ENCODE measurements at regions not wholly inside any gene's neighbourhood (a gene's known extent, or its start where the extent isn't known, plus 50 kb on each side); places are given as distances from the start of the nearest gene placed in this dataset.
"Not testable (repeated sequence)": the region's sequence is repeated elsewhere in the genome, so short reads cannot be mapped to it uniquely, and the experiment has no call there.

DNA sequence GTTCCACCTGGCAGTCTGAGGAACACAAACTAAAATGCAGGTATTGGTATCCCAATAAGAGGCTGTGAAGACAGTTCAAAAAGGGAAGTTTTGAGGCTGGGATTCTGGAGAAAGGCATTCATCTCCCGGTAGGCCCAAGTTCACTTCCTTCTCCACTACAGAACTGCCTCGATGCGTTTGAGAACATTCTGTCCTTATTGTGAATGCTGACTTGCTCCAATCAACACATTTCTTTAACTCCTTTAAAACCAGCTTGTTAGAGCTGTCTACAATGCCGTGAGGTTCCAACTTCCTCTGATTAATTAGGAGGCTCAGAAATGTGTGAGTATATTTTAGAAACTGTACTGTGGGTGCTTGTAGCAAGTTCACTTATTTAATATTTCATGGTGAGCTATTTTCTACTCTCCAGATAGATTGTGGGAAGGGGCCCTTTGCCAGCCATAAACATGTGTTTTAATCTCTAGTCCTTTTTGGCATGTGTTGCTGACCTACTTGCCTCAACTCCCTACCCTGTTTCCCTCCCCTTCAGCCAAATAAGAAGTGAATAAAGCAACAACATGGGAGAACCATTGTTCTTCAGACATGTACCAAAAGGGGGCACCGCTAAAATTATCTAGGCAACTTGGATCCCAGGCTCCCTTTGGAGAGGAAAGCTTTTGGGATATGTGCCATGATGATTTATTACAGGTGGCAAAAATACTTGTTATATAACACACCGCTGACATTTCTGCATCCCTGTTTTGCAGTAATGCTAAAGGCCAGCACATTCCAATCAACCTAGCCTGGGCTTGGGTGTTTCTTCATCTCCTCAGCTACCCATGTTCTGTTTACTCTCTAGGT is 245.6 kb downstream of the BLID start:
- H3K36me3 Mint-ChIP-seq (ENCODE audit: low read depth): no peaks in the 10 kb centered on the region
- H3K4me1 Mint-ChIP-seq: no peaks in the 10 kb centered on the region
- H3K27ac Mint-ChIP-seq: no peak overlapping the region
- H3K4me3 Mint-ChIP-seq: no peak overlapping the region
- H3K9me3 Mint-ChIP-seq: no peaks in the 10 kb centered on the region
- intact Hi-C loops (cut with micrococcal nuclease): no loop called here
- no peak for DNase-seq
- H3K27me3 Mint-ChIP-seq: no peaks in the 10 kb centered on the region

DNA sequence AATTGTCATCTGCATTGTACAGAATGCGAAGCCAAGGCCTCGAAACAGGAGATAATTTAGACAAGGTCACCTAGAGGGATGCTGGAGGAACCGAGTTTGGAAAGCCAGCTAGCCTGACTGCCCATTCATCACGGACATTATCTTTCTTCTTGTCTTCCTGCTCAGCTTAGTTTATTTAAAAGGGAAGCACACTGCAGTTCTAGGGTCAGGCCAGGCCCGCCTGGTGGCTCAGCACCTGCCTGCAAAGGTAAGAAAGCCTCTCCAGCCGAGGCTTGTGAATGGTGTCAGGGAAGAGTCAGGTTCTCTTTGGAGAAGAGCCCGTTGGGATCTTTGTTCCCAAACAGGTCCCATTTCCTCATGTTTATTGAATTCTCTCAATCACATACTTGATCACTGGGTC is 246.5 kb downstream of the BLID start:
- Mint-ChIP-seq H3K4me1 (no peaks in the 10 kb centered on the region), H3K27me3 (no peaks in the 10 kb centered on the region), H3K27ac (no peak overlapping the region), H3K9me3 (no peaks in the 10 kb centered on the region), H3K4me3 (no peak overlapping the region), H3K36me3 (ENCODE audit: low read depth) (no peaks in the 10 kb centered on the region)
- intact Hi-C loops (cut with micrococcal nuclease): no loop called here
- no peak for DNase-seq

DNA sequence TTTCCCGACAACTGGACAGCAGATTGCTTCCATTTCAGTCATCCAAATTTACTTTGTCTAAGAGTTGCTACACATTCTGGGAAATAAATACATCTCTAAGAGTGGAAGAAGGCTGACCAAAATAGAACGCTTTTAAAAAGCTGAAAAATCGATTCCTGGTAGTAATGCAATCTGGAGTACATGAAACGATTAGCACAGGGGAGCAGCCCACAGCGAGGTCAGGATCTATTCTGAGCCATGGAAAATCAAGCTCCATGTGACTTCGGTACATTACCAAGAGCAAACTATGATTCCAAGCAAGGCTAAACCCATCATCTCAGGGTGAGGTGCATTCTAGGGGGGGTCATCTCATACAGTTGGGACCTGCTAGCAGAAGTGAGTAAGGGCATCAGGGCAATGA is 249.3 kb downstream of the BLID start:
- no peak for DNase-seq
- no peaks in the 10 kb centered on the region for H3K9me3 Mint-ChIP-seq
- no peaks in the 10 kb centered on the region for H3K36me3 Mint-ChIP-seq (ENCODE audit: low read depth)
- H3K27me3 Mint-ChIP-seq: no peaks in the 10 kb centered on the region
- no peak overlapping the region for H3K27ac Mint-ChIP-seq
- intact Hi-C loops (cut with micrococcal nuclease): no loop called here
- H3K4me3 Mint-ChIP-seq: no peak overlapping the region
- no peaks in the 10 kb centered on the region for H3K4me1 Mint-ChIP-seq

DNA sequence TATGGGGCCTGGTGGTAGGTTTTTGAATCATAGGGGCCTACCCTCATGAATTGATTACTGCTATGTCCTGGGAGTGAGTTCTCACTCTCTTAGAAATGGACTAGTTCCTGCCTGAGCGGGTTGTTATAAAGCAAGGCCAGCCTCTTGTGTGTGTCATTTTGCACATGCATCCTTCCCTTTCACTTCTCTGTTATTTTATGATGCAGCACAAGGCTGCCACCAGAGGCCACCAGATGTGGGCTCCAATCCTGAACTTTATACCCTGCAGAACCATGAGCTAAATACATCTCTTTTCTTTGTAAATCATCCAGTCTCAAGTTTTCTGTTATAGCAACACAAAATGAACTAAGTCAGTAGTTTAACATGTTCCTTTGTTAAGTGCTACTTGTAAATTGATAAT is 251.4 kb downstream of the BLID start:
- H3K9me3 Mint-ChIP-seq: no peaks in the 10 kb centered on the region
- no peaks in the 10 kb centered on the region for H3K36me3 Mint-ChIP-seq (ENCODE audit: low read depth)
- DNase-seq: no peak
- H3K27ac Mint-ChIP-seq: no peak overlapping the region
- no peaks in the 10 kb centered on the region for H3K27me3 Mint-ChIP-seq
- intact Hi-C loops (cut with micrococcal nuclease): no loop called here
- no peaks in the 10 kb centered on the region for H3K4me1 Mint-ChIP-seq
- no peak overlapping the region for H3K4me3 Mint-ChIP-seq

DNA sequence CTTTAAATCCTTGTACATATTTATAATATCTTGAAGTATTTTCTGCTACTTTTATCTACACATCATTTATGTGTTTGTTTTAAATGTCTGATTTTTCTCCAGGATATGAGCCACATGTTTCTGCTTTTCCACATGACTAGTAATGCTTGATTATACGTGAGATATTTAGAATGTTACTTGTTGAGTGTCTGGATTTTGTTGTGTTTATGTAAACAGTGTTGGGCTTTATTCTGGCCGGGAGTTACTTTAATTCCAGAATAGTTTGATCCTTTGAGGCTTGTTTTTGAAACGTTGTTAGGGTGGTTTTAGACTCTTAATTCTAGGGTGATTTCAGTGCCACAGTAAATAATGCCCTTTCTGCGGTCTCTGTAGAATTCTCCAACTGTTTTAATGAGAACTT is 252.9 kb downstream of the BLID start:
- Mint-ChIP-seq H3K27ac (no peak overlapping the region), H3K4me1 (no peaks in the 10 kb centered on the region), H3K9me3 (no peaks in the 10 kb centered on the region), H3K4me3 (no peak overlapping the region), H3K36me3 (ENCODE audit: low read depth) (no peaks in the 10 kb centered on the region), H3K27me3 (no peaks in the 10 kb centered on the region)
- DNase-seq: no peak
- intact Hi-C loops (cut with micrococcal nuclease): no loop called here

DNA sequence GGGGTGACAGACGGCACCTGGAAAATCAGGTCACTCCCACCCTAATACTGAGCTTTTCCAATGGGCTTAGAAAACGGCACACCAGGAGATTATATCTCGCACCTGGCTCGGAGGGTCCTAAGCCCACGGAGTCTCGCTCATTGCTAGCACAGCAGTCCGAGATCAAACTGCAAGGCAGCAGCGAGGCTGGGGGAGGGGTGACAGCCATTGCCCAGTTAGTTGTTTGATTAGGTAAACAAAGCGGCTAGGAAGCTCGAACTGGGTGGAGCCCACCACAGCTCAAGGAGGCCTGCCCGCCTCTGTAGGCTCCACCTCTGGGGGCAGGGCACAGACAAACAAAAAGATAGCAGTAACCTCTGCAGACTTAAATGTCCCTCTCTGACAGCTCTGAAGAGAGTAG is 260.9 kb downstream of the BLID start:
- H3K9me3 Mint-ChIP-seq; DNase-seq; intact Hi-C loops (cut with micrococcal nuclease); H3K36me3 Mint-ChIP-seq (ENCODE audit: low read depth); H3K27ac Mint-ChIP-seq; H3K4me1 Mint-ChIP-seq; H3K4me3 Mint-ChIP-seq; H3K27me3 Mint-ChIP-seq: not testable (repeated sequence)

DNA sequence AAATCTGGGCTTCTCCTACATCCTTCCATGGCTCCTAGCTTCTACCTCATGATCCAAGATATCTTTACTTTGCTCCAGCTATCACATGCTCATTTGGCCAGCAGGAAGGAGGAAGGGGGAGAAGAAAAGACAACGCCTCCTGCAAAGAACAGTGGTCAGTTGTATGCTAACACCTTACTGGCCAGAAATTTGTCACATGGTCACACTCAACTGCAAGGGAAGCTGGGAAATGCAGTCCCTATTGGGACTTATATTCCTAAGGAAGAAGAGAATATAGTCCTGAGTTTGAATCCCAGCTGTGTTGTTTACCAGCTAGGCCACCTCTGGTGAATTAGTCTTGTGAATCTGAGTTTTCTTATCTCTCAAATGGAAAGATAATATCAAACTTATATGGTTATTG is 272.0 kb downstream of the BLID start:
- no peak overlapping the region for H3K4me3 Mint-ChIP-seq
- no peaks in the 10 kb centered on the region for H3K4me1 Mint-ChIP-seq
- no peaks in the 10 kb centered on the region for H3K36me3 Mint-ChIP-seq (ENCODE audit: low read depth)
- H3K27me3 Mint-ChIP-seq: no peaks in the 10 kb centered on the region
- H3K27ac Mint-ChIP-seq: no peak overlapping the region
- DNase-seq: no peak
- intact Hi-C loops (cut with micrococcal nuclease): no loop called here
- H3K9me3 Mint-ChIP-seq: no peaks in the 10 kb centered on the region

DNA sequence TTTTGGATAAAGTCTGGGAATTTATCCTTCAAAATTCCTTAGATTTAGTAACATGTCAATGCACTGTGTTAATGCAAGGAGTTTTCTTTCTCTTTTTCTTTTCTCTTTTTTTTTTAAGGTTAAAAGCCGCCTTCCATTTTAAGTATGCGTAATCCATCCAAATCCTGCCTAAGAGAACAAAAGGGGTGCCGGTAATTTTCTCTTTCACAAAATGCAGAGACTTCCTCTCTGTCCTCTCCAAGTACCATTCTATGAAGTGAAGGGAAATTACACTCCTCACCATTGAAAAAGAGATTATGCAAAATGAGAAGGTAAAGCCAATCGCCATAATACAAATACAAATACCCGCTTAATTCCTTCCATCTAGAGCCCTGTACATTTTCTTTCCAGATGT is 273.8 kb downstream of the BLID start:
- no peak overlapping the region for H3K4me3 Mint-ChIP-seq
- H3K4me1 Mint-ChIP-seq: no peaks in the 10 kb centered on the region
- no peaks in the 10 kb centered on the region for H3K9me3 Mint-ChIP-seq
- DNase-seq: no peak
- no peak overlapping the region for H3K27ac Mint-ChIP-seq
- H3K36me3 Mint-ChIP-seq (ENCODE audit: low read depth): no peaks in the 10 kb centered on the region
- no peaks in the 10 kb centered on the region for H3K27me3 Mint-ChIP-seq
- intact Hi-C loops (cut with micrococcal nuclease): no loop called here

DNA sequence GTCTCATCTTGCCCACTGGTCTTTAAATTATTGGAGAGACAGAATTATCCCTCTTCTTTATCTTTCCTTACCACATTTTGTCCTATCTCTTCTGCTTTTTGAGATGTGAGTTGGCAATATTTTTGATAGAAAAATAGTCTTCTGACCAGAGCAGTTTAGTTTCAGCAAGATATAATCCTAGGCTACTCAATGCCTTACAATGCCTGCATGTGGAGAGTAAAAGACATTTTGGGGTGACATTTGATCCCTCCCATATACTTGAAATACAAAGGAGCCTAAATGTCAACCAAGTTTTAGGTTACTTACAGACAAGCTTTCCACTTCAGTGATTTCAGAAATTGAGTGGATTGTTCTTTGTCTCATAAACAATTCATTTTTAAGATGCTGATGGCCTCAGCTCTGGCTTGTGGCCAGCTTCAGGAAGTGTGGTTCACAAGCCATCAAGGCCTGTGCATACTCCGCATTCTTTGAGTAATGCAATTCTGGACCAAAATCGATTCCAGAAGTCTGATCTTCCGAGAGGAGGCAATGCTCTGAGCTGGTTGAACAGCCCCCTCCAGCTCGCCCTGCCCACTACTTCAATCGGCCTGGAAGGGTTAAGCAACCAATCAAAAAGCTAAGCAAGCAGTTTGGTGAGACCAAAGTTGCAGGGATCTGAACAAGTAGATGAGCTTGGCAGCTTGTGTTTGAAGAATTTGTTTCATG is 274.4 kb downstream of the BLID start:
- Mint-ChIP-seq H3K4me3 (no peak overlapping the region), H3K4me1 (no peaks in the 10 kb centered on the region), H3K9me3 (no peaks in the 10 kb centered on the region), H3K27me3 (no peaks in the 10 kb centered on the region), H3K27ac (no peak overlapping the region), H3K36me3 (ENCODE audit: low read depth) (no peaks in the 10 kb centered on the region)
- intact Hi-C loops (cut with micrococcal nuclease): no loop called here
- no peak for DNase-seq

DNA sequence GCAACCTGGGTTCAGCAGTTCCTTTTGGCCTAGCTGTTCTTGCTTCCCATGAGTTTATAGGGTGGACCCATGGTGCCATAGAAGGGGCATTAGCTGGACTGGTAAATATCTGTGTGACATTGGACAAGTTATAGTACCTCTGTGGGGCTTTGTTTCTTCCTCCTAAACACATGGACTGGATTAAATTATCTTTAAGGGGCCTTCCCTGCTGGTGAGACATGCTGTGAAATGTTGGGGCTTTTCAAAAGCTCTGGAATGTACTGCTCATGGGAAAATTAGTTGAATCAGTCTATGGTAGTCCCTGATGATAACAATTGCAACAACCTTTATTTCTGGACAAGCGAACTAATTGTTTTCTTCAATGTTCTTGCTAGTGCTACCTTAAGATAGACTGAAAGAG is 276.2 kb downstream of the BLID start:
- H3K4me3 Mint-ChIP-seq: no peak overlapping the region
- H3K36me3 Mint-ChIP-seq (ENCODE audit: low read depth): no peaks in the 10 kb centered on the region
- no peaks in the 10 kb centered on the region for H3K4me1 Mint-ChIP-seq
- DNase-seq: no peak
- no peaks in the 10 kb centered on the region for H3K27me3 Mint-ChIP-seq
- no peaks in the 10 kb centered on the region for H3K9me3 Mint-ChIP-seq
- H3K27ac Mint-ChIP-seq: no peak overlapping the region
- intact Hi-C loops (cut with micrococcal nuclease): no loop called here

DNA sequence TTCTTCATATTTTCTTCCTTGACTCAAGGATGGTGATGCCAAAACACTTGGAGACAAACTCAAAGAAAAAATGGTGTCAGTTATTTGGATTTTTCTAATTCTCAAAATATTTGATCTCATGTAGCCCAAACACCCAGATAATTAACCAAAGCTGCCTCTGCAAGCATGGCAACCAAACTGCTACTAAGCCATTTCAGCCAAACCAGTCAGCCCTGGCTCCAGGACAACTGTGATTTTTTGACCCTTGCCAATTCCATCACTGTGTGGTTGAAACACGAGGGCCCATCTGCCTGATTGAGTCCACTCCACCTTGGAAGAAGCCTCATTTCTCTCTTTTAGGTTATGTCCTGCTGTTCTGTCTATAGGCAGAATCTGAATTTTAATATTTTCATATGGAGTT is 277.4 kb downstream of the BLID start:
- no peak overlapping the region for H3K4me3 Mint-ChIP-seq
- no peaks in the 10 kb centered on the region for H3K4me1 Mint-ChIP-seq
- DNase-seq: no peak
- H3K27ac Mint-ChIP-seq: no peak overlapping the region
- intact Hi-C loops (cut with micrococcal nuclease): no loop called here
- H3K36me3 Mint-ChIP-seq (ENCODE audit: low read depth): no peaks in the 10 kb centered on the region
- peaks cover 6% of the 10 kb centered on the region for H3K9me3 Mint-ChIP-seq
- no peaks in the 10 kb centered on the region for H3K27me3 Mint-ChIP-seq

DNA sequence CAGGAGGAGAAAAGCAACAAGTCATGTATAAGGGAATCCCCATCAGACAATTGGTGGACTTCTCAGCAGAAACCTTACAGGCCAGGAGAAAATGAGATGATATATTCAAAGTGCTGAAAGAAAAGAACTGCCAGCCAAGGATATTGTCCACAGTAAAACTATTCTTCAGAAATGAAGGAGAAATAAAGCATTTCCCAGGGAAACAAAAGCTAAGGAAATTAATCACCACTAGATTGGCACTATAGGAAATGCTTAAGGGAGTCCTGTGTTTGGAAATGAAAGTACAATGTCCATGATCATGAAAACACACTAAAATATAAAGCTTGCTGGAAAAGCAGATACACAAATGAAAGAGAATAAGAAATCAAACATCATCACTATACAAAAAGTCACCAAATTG is 282.0 kb downstream of the BLID start:
- intact Hi-C loops (cut with micrococcal nuclease): no loop called here
- H3K27ac Mint-ChIP-seq: no peak overlapping the region
- peaks cover 17% of the 10 kb centered on the region for H3K9me3 Mint-ChIP-seq
- H3K4me3 Mint-ChIP-seq: no peak overlapping the region
- DNase-seq: no peak
- no peaks in the 10 kb centered on the region for H3K27me3 Mint-ChIP-seq
- no peaks in the 10 kb centered on the region for H3K4me1 Mint-ChIP-seq
- no peaks in the 10 kb centered on the region for H3K36me3 Mint-ChIP-seq (ENCODE audit: low read depth)

DNA sequence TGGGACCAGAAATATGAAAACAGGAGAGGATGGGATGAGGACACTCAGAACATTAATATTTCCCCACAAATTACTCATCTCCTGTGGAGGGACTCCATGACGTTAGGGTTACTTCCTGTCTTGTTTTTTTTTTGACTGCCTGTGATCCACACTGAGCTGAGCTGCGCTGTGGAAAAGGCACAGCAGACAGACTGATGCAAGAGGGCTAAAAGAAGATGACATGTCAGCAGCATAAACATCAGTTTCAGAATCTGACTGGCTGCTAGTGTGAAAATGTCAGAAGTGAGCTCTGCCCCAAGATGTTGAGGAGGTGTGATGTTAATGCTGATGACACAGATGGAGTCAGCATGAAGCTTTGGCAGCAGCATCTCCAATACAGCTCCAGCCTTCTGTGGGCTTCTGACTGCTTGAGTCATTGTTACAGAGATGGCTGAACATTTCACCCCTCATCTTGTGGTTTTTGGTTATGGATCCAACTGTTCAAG is 286.8 kb downstream of the BLID start:
- Mint-ChIP-seq H3K27ac (no peak overlapping the region), H3K9me3 (peaks cover 17% of the 10 kb centered on the region), H3K4me3 (no peak overlapping the region), H3K36me3 (ENCODE audit: low read depth) (no peaks in the 10 kb centered on the region), H3K27me3 (no peaks in the 10 kb centered on the region), H3K4me1 (no peaks in the 10 kb centered on the region)
- DNase-seq: no peak
- intact Hi-C loops (cut with micrococcal nuclease): no loop called here

DNA sequence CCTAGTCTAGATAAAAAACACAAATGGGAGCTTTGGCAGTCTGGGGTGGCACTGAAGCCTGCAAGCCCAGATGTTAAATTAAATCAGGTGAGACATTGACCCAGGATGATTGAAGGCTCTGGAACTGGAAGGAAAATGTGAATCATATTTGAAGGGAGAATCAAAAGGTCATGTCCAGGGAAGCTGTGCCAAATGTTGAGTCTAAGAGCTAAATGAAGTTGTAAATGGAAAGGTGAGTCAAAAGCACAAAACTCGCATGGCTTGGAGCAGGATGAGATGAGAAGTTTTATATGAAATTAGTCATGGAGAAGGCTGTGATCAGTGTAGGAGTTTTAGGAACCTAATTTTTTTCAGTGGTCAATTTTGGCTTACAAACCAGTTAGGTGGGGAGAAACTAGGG is 301.1 kb downstream of the BLID start:
- intact Hi-C loops (cut with micrococcal nuclease): no loop called here
- H3K36me3 Mint-ChIP-seq (ENCODE audit: low read depth): no peaks in the 10 kb centered on the region

More for the DNA sequence above, 301.1 kb downstream of the BLID start:
- Mint-ChIP-seq H3K27me3 (no peaks in the 10 kb centered on the region), H3K27ac (no peak overlapping the region), H3K4me1 (no peaks in the 10 kb centered on the region), H3K4me3 (no peak overlapping the region), H3K9me3 (peaks cover 8% of the 10 kb centered on the region)
- no peak for DNase-seq
